Fibroblast of the aortic adventitia (primary cell): ENCODE measurements at regions not wholly inside any gene's neighbourhood (a gene's known extent, or its start where the extent isn't known, plus 50 kb on each side); places are given as distances from the start of the nearest gene placed in this dataset.

ENCODE experiments used
- DNase-seq: peaks from one replicate; pipeline ENCODE4 v3.0.0-alpha.2; 2010; ENCODE audit warnings: low read depth
- H3K4me3 ChIP-seq: 2 replicates; pipeline ENCODE4 v1.5.1; 2011; ENCODE audit warnings: low read depth, mild to moderate bottlenecking, control low read depth, low read length, moderate library complexity
- TF ChIP-seq, protein P1 (sequence below): IDR thresholded peaks from 2 replicates; pipeline ENCODE4 v1.5.1; 2011; ENCODE audit warnings: mild to moderate bottlenecking, low read length, control low read depth, inconsistent platforms; ENCODE audit not compliant: insufficient read depth

DNA sequence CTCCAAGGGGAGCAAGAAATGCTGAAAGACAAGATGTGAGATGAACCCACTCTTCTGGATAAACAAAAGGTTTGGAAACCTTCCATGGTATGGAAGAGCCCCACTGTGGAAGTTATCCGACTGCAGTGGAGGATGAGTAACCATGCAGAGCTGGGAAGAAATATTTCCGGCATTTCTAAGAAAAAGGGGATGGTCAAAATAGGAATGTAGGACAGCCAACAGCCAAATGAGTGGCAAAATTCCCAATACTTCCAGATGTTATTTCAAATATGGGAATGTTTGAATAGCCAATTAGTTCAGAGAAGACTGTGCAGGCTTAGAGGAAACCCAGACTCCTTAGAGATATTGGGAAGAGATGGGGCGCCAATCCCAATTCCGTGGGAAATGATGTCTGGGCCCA is 246.8 kb downstream of the RAD51AP2 start:
- no peak overlapping the region for H3K4me3 ChIP-seq
- TF ChIP-seq, protein P1, sequence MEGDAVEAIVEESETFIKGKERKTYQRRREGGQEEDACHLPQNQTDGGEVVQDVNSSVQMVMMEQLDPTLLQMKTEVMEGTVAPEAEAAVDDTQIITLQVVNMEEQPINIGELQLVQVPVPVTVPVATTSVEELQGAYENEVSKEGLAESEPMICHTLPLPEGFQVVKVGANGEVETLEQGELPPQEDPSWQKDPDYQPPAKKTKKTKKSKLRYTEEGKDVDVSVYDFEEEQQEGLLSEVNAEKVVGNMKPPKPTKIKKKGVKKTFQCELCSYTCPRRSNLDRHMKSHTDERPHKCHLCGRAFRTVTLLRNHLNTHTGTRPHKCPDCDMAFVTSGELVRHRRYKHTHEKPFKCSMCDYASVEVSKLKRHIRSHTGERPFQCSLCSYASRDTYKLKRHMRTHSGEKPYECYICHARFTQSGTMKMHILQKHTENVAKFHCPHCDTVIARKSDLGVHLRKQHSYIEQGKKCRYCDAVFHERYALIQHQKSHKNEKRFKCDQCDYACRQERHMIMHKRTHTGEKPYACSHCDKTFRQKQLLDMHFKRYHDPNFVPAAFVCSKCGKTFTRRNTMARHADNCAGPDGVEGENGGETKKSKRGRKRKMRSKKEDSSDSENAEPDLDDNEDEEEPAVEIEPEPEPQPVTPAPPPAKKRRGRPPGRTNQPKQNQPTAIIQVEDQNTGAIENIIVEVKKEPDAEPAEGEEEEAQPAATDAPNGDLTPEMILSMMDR: no peak
- DNase-seq: no peak

DNA sequence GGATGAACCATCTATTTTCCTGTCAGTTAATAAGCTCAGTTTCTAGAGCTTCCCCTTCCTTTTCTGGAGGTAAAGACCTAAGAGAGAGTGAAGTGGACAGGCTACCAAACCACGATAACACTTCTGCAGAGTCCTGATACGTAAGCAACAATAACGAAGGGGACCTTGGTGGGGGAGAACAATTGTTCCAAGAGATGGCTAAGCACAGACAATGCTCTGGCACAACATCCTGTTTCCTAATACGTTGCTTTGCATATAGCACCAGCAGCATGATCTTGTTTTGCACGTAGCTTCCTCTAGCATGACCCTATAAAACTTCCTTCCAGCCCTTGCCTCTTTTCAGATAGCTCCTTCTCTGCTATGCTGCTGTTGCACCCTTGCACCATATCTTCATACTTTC is 247.3 kb downstream of the RAD51AP2 start:
- no peak overlapping the region for H3K4me3 ChIP-seq
- TF ChIP-seq, protein P1: no peak
- DNase-seq: no peak

DNA sequence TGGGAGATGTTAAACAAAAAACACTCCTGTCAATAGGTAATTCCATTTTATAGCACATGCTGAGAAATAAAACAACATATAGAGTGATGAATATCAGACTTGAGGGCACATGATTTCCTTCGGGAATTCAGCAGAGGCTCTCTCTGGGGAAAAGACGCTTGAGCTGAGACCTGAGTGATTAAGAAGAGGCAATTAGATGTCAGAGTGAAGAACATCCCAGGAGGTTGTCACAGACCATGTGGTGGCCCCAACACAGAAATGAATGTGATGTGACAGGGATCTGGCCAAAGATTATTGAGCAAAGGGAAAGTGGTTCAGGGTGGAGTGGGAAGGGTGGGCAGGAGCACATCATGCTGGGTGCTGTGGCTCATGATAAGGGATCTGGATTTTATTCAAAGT is 254.7 kb downstream of the RAD51AP2 start:
- H3K4me3 ChIP-seq: no peak overlapping the region
- TF ChIP-seq, protein P1: no peak

DNA sequence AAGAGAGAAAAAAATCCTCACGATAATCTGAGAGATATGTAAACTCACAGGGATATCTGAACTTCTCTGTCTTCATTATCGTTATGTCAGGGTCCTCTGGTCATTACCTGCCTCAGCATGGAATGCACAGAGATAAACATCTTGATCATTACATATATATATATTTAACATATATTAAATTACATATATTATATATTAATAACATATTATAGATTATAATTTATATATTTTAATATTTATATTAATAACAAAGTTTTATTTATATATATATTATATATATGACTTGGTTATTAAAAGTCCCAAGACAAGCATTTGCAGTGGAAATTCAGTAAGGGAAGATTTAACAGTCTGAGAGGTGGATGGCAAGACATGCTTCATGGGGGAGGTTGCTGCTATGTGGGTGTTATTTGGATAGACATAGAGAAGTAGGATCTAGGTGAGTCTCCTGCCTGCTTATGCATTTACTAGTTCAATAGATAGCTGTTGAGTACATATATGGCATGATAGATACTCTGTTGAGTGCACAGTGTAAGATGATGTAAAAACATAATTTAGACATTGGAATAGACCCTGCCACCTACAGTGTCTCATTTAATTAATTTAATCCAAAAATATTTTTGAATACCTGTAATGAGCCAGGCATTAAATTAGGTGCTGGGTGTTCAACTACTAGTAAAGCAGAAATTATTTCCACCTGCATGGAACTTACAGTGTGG is 255.2 kb downstream of the RAD51AP2 start:
- no peak for DNase-seq
- TF ChIP-seq, protein P1: no peak
- no peak overlapping the region for H3K4me3 ChIP-seq

More for the DNA sequence above, 254.7 kb downstream of the RAD51AP2 start:
- no peak for DNase-seq

DNA sequence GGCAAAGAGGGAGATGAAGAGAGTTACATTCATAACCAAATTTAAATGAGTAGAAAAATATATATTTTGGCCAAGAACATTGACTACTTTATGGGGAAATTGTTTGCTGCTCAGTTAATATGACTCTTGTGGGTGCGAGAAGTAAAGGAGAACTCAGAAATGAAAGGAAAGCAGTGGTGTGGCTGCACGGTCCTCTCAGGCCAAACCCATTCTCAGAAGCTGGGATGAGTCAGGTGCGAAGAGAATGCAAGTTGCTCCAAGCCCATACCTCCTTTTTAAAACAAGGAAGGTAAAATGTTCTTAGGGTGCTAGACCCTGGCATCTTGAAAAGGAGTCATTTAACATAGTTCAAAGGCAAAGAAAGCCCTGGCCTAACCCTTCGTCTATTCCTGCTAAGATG is 258.6 kb downstream of the RAD51AP2 start:
- TF ChIP-seq, protein P1: no peak
- no peak overlapping the region for H3K4me3 ChIP-seq
- no peak for DNase-seq

DNA sequence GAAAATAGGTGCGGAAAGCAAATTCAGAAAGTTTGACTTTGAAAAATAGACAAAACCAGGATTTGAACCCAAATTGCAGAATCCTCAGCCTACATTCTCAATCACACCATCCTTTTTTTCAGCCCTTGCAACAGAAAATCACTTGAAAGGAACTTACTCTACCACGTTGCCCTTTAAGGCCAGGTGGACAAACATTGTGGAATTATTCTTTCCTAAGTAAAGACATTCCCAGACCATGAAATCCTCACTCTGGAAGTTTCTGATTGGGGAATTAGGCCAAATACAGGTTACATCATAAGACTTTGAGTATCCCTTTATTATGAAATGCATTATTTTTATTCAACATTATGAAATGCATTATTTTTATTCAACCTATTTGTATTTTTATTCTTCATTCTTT is 259.4 kb downstream of the RAD51AP2 start:
- TF ChIP-seq, protein P1: no peak
- no peak for DNase-seq
- H3K4me3 ChIP-seq: no peak overlapping the region
